ENCODE measurements at regions not wholly inside any gene's neighbourhood (a gene's known extent, or its start where the extent isn't known, plus 50 kb on each side); places are given as distances from the start of the nearest gene placed in this dataset.

DNA sequence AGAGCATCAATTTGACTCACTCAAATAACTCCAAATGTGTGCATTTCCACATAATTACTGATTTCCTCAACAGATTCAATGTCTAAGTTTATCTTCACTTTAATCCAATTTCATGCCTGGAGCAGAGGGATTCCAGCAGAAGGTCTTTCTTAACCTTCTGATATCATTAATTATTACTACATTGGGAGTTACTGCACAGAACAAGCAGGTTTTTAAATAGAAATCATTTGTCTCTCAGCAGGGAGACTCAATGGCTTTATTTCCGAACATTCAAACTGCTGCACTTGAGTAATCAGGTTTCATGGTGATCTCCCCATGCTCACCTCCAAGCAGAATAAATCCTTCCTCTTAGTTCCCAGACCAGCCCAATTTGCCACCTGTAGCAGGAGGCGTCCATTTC, 264.8 kb upstream of the IGF1R start:
- Histone ChIP-seq H3K9me3 (ENCODE audit: control insufficient read depth in 5 of 5, low read length in 5 of 5) (peaks cover 0 to 13% (median 6%) of the 10 kb centered on the region in 5 donors), H3K4me1 (ENCODE audit: control insufficient read depth in 5 of 5, insufficient read depth in 5 of 5, low read length in 5 of 5) (no peaks in the 10 kb centered on the region), H3K27ac (ENCODE audit: low read depth, low read length) (no peak overlapping the region), H3K9ac (ENCODE audit: low read length in 5 of 5) (no peak overlapping the region), H3K36me3 (ENCODE audit: control insufficient read depth in 5 of 5, insufficient read depth in 5 of 5, low read length in 5 of 5) (no peaks in the 10 kb centered on the region), H3K27me3 (ENCODE audit: control insufficient read depth in 5 of 5, insufficient read depth in 4 of 5, low read length in 5 of 5) (peaks cover 0 to 5% (median 2%) of the 10 kb centered on the region in 5 donors), H3K4me3 (ENCODE audit: low read depth in 1 of 5, low read length in 5 of 5) (no peak overlapping the region)

DNA sequence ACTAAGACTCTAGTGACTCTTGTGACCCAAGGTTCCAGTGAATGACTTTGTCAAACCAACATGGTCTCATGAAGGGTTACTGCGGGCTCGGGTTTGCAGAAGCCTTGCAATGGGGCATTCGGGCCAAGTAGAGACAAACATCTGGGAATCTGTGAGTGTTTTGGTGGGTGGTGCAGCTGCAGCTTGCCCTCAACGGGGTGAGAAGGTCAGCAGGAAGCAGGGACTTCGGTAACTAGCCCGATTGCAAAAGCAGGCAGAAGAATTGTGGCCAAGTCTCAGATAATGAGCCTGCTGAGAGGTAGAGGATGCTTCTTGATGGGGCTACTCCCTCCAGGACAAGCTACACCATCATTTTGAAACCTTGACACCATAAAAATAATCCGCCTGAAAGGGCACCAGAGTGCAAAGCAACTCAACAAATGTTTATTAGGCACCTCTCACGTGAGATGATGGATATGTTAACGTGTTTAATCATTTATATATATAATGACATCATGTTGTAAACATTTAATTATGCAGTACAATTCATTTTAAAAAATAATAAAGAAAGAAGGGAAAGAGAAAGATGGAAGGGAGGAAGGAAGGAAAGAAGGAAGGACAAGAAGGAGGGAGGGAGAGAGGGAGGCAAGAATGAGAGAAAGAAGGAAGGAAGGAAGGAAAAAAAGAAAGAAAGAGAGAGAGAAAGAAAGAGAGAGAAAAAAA, 263.9 kb upstream of the IGF1R start:
- no peak overlapping the region for H3K4me3 ChIP-seq (ENCODE audit: low read depth in 1 of 5, low read length in 5 of 5)
- H3K9ac ChIP-seq (ENCODE audit: low read length in 5 of 5), result no peak overlapping the region
- H3K4me1 ChIP-seq (ENCODE audit: control insufficient read depth in 5 of 5, insufficient read depth in 5 of 5, low read length in 5 of 5), result no peaks in the 10 kb centered on the region
- H3K36me3 ChIP-seq (ENCODE audit: control insufficient read depth in 5 of 5, insufficient read depth in 5 of 5, low read length in 5 of 5), result no peaks in the 10 kb centered on the region
- no peak overlapping the region for H3K27ac ChIP-seq (ENCODE audit: low read depth, low read length)
- peaks cover 0 to 5% (median 2%) of the 10 kb centered on the region in 5 donors for H3K27me3 ChIP-seq (ENCODE audit: control insufficient read depth in 5 of 5, insufficient read depth in 4 of 5, low read length in 5 of 5)
- H3K9me3 ChIP-seq (ENCODE audit: control insufficient read depth in 5 of 5, low read length in 5 of 5), result peaks cover 0 to 6% (median 4%) of the 10 kb centered on the region in 5 donors

DNA sequence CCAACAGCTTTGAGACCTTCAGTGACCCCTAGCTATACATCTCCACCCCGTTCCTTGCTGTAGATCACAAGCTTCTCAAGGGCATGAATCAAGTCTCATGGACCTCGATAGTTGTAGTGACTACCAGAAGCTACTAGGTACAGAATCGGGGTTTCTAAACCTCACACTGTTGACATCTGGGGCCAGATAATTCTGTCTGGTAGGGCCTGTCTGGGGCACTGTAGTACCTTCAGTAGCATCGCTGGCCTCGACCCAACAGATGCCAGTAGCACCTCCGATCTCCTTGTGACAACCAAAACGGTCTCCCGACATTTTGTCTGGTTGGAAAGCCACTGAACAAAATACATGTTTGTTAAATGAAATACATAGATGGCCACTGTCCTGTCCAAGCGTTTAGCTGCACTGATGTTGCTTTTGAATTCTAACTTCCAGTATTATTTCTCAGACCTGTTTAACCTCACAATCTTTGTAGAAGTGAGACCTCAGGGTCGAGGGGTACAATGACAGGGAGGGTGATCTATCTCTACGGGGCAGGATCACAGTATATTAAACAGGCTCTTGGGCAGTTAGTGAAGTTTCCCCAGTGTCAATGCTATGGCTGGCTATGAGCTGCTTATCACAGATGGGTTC, 262.5 kb upstream of the IGF1R start:
- Histone ChIP-seq H3K4me1 (ENCODE audit: control insufficient read depth in 5 of 5, insufficient read depth in 5 of 5, low read length in 5 of 5) (no peaks in the 10 kb centered on the region), H3K27me3 (ENCODE audit: control insufficient read depth in 5 of 5, insufficient read depth in 4 of 5, low read length in 5 of 5) (peaks cover 0 to 5% (median 2%) of the 10 kb centered on the region in 5 donors), H3K36me3 (ENCODE audit: control insufficient read depth in 5 of 5, insufficient read depth in 5 of 5, low read length in 5 of 5) (no peaks in the 10 kb centered on the region), H3K9me3 (ENCODE audit: control insufficient read depth in 5 of 5, low read length in 5 of 5) (no peaks in the 10 kb centered on the region), H3K27ac (ENCODE audit: low read depth, low read length) (no peak overlapping the region), H3K4me3 (ENCODE audit: low read depth in 1 of 5, low read length in 5 of 5) (no peak overlapping the region), H3K9ac (ENCODE audit: low read length in 5 of 5) (no peak overlapping the region)

- H3K4me3 ChIP-seq (ENCODE audit: low read depth in 1 of 5, low read length in 5 of 5), result no peak overlapping the region
- peaks cover 0 to 5% (median 2%) of the 10 kb centered on the region in 5 donors for H3K27me3 ChIP-seq (ENCODE audit: control insufficient read depth in 5 of 5, insufficient read depth in 4 of 5, low read length in 5 of 5)
- no peaks in the 10 kb centered on the region for H3K4me1 ChIP-seq (ENCODE audit: control insufficient read depth in 5 of 5, insufficient read depth in 5 of 5, low read length in 5 of 5)
Observed at GRCh38 chr15:98386561-98386960, 261.8 kb upstream of the IGF1R start.

DNA sequence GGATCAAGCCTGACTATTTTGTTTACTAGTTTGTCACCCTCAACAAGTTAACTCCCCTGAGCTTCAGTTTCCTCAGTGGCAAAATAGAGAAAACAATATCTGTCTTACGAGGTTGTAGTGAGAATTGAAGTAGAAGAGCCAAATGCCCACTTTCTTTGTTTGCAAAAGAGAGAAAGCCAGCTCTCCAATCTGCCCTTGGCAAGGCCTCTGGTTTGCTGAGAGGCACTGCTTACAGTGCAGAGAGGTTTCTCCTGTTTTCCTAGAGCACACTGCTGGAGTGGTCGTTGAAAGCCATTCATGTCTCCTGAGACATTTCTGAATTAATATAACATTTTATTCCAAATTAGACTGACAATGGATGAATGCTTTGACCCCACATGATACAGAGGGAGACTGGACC, 260.5 kb upstream of the IGF1R start:
- Histone ChIP-seq H3K27ac (ENCODE audit: low read depth, low read length) (no peak overlapping the region), H3K9me3 (ENCODE audit: control insufficient read depth in 5 of 5, low read length in 5 of 5) (no peaks in the 10 kb centered on the region), H3K36me3 (ENCODE audit: control insufficient read depth in 5 of 5, insufficient read depth in 5 of 5, low read length in 5 of 5) (no peaks in the 10 kb centered on the region), H3K9ac (ENCODE audit: low read length in 5 of 5) (no peak overlapping the region), H3K4me1 (ENCODE audit: control insufficient read depth in 5 of 5, insufficient read depth in 5 of 5, low read length in 5 of 5) (no peaks in the 10 kb centered on the region), H3K27me3 (ENCODE audit: control insufficient read depth in 5 of 5, insufficient read depth in 4 of 5, low read length in 5 of 5) (peaks cover 0 to 5% (median 2%) of the 10 kb centered on the region in 5 donors), H3K4me3 (ENCODE audit: low read depth in 1 of 5, low read length in 5 of 5) (no peak overlapping the region)

More at GRCh38 chr15:98386561-98386960, 261.8 kb upstream of the IGF1R start:
- H3K9me3 ChIP-seq (ENCODE audit: control insufficient read depth in 5 of 5, low read length in 5 of 5), result no peaks in the 10 kb centered on the region
- no peak overlapping the region for H3K27ac ChIP-seq (ENCODE audit: low read depth, low read length)
- no peaks in the 10 kb centered on the region for H3K36me3 ChIP-seq (ENCODE audit: control insufficient read depth in 5 of 5, insufficient read depth in 5 of 5, low read length in 5 of 5)
- no peak overlapping the region for H3K9ac ChIP-seq (ENCODE audit: low read length in 5 of 5)

- no peaks in the 10 kb centered on the region for H3K4me1 ChIP-seq (ENCODE audit: control insufficient read depth in 5 of 5, insufficient read depth in 5 of 5, low read length in 5 of 5)
- H3K36me3 ChIP-seq (ENCODE audit: control insufficient read depth in 5 of 5, insufficient read depth in 5 of 5, low read length in 5 of 5), result no peaks in the 10 kb centered on the region
- H3K4me3 ChIP-seq (ENCODE audit: low read depth in 1 of 5, low read length in 5 of 5), result no peak overlapping the region
- no peaks in the 10 kb centered on the region for H3K9me3 ChIP-seq (ENCODE audit: control insufficient read depth in 5 of 5, low read length in 5 of 5)
- H3K9ac ChIP-seq (ENCODE audit: low read length in 5 of 5), result no peak overlapping the region
- H3K27ac ChIP-seq (ENCODE audit: low read depth, low read length), result no peak overlapping the region
- H3K27me3 ChIP-seq (ENCODE audit: control insufficient read depth in 5 of 5, insufficient read depth in 4 of 5, low read length in 5 of 5), result peaks cover 0 to 5% (median 2%) of the 10 kb centered on the region in 5 donors
Observed at GRCh38 chr15:98390946-98391530, 257.3 kb upstream of the IGF1R start.

- H3K27me3 ChIP-seq (ENCODE audit: control insufficient read depth in 5 of 5, insufficient read depth in 4 of 5, low read length in 5 of 5), result peaks cover 0 to 1% (median 0%) of the 10 kb centered on the region in 5 donors
- H3K4me3 ChIP-seq (ENCODE audit: low read depth in 1 of 5, low read length in 5 of 5), result no peak overlapping the region
- no peaks in the 10 kb centered on the region for H3K4me1 ChIP-seq (ENCODE audit: control insufficient read depth in 5 of 5, insufficient read depth in 5 of 5, low read length in 5 of 5)
- H3K9ac ChIP-seq (ENCODE audit: low read length in 5 of 5), result no peak overlapping the region
- H3K27ac ChIP-seq (ENCODE audit: low read depth, low read length), result no peak overlapping the region
- no peaks in the 10 kb centered on the region for H3K36me3 ChIP-seq (ENCODE audit: control insufficient read depth in 5 of 5, insufficient read depth in 5 of 5, low read length in 5 of 5)
- no peaks in the 10 kb centered on the region for H3K9me3 ChIP-seq (ENCODE audit: control insufficient read depth in 5 of 5, low read length in 5 of 5)
Observed at GRCh38 chr15:98391568-98391967, 256.8 kb upstream of the IGF1R start.

DNA sequence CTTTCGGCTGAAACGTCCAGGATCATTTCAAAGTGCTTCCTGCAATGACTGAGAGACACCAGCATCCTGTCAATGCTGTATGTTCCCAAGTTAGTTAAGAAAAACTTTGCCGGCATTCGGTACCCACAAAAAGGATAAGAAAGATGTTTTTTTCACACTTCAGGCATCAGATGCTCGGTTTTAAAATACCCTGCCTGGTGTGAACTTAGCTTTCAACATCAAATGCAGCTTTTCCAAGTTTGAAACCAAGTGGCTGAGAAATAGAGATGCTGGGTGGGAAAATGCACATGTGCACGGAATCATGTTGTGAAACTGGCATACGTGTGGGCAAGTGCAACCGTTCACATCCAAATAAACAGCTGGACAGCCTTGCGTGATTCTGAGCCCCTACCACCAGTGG, 254.9 kb upstream of the IGF1R start:
- Histone ChIP-seq H3K9ac (ENCODE audit: low read length in 5 of 5) (no peak overlapping the region), H3K27ac (ENCODE audit: low read depth, low read length) (no peak overlapping the region), H3K4me3 (ENCODE audit: low read depth in 1 of 5, low read length in 5 of 5) (no peak overlapping the region), H3K9me3 (ENCODE audit: control insufficient read depth in 5 of 5, low read length in 5 of 5) (no peaks in the 10 kb centered on the region), H3K36me3 (ENCODE audit: control insufficient read depth in 5 of 5, insufficient read depth in 5 of 5, low read length in 5 of 5) (no peaks in the 10 kb centered on the region), H3K27me3 (ENCODE audit: control insufficient read depth in 5 of 5, insufficient read depth in 4 of 5, low read length in 5 of 5) (no peaks in the 10 kb centered on the region), H3K4me1 (ENCODE audit: control insufficient read depth in 5 of 5, insufficient read depth in 5 of 5, low read length in 5 of 5) (peaks cover 0 to 2% (median 0%) of the 10 kb centered on the region in 5 donors)

GRCh38 chr15:98394546-98394945, 253.8 kb upstream of the IGF1R start:
- Histone ChIP-seq H3K36me3 (ENCODE audit: control insufficient read depth in 5 of 5, insufficient read depth in 5 of 5, low read length in 5 of 5) (no peaks in the 10 kb centered on the region), H3K4me3 (ENCODE audit: low read depth in 1 of 5, low read length in 5 of 5) (no peak overlapping the region), H3K4me1 (ENCODE audit: control insufficient read depth in 5 of 5, insufficient read depth in 5 of 5, low read length in 5 of 5) (peaks cover 0 to 2% (median 0%) of the 10 kb centered on the region in 5 donors), H3K9ac (ENCODE audit: low read length in 5 of 5) (no peak overlapping the region), H3K27me3 (ENCODE audit: control insufficient read depth in 5 of 5, insufficient read depth in 4 of 5, low read length in 5 of 5) (peaks cover 0 to 2% (median 0%) of the 10 kb centered on the region in 5 donors), H3K27ac (ENCODE audit: low read depth, low read length) (no peak overlapping the region), H3K9me3 (ENCODE audit: control insufficient read depth in 5 of 5, low read length in 5 of 5) (no peaks in the 10 kb centered on the region)

DNA sequence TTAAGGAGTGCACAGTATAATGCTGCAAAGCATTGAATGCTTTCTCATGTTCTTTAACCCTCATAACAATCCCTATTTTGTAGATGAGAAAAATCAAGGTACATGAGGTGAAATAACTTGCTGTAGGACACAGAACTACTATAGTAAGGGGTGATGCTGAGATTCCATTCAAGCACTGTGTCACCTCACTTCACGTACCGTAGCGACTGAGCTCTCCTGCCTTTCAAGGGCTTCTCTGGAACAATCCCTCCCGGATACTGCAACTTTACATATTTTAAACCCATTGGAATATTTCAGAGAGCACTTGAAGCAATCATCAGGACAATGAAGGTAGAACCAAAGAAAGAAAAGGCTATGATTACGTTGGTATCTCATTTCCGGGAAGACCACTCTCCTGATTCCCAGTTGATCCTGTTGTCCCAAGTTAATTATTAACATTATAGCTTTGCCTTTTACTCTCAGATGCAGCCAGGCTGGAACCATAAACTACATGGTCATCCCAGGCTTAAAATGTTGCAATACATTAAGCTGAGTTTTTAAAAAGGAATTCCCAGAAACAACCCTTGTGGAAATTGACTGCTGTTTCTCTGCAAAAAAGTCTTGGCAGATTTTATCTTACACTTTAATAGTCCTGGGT, 252.2 kb upstream of the IGF1R start:
- Histone ChIP-seq H3K9ac (ENCODE audit: low read length in 5 of 5) (no peak overlapping the region), H3K9me3 (ENCODE audit: control insufficient read depth in 5 of 5, low read length in 5 of 5) (no peaks in the 10 kb centered on the region), H3K36me3 (ENCODE audit: control insufficient read depth in 5 of 5, insufficient read depth in 5 of 5, low read length in 5 of 5) (no peaks in the 10 kb centered on the region), H3K4me3 (ENCODE audit: low read depth in 1 of 5, low read length in 5 of 5) (no peak overlapping the region), H3K27ac (ENCODE audit: low read depth, low read length) (no peak overlapping the region), H3K4me1 (ENCODE audit: control insufficient read depth in 5 of 5, insufficient read depth in 5 of 5, low read length in 5 of 5) (peaks cover under 1 to 10% (median 6%) of the 10 kb centered on the region in 5 donors), H3K27me3 (ENCODE audit: control insufficient read depth in 5 of 5, insufficient read depth in 4 of 5, low read length in 5 of 5) (peaks cover 0 to 2% (median 0%) of the 10 kb centered on the region in 5 donors)
